OCI-LY7 (cell line): ENCODE measurements at regions not wholly inside any gene's neighbourhood (a gene's known extent, or its start where the extent isn't known, plus 50 kb on each side); places are given as distances from the start of the nearest gene placed in this dataset.

Source experiments
- BruUV-seq: library from RNA; stranded (reverse); fragments of 400-500 nt; replicated peaks from 2 replicates; lab custom pipeline; 2021; lab: Mats Ljungman, UMichigan
- CTCF ChIA-PET: fragments of 300-600 bp; sonication (Branson Sonifier 250); formaldehyde crosslinking; loops from one replicate; lab custom pipeline; 2022; ENCODE audit warnings: antibody characterized with exemption; ENCODE audit not compliant: unreplicated experiment; lab: Charles Lee
- POLR2A ChIA-PET: fragments of 300-600 bp; sonication (Branson Sonifier 250); formaldehyde crosslinking; loops from one replicate; lab custom pipeline; 2022; ENCODE audit warnings: antibody characterized with exemption; lab: Charles Lee
- DNase-seq: peaks from one replicate; pipeline ENCODE4 v3.0.0-alpha.2; 2015; ENCODE audit warnings: low spot score
- H2AFZ ChIP-seq: fragments of 200-600 bp; sonication (generic), shearing (Covaris generic); 2 replicates; pipeline ENCODE4 v1.6.1; 2014; ENCODE audit warnings: mild to moderate bottlenecking, antibody characterized with exemption, low read length, moderate library complexity
- H3K27ac ChIP-seq: fragments of 200-600 bp; sonication (generic); 2 replicates; pipeline ENCODE4 v1.5.1; 2014; ENCODE audit warnings: mixed run types, low read depth, mild to moderate bottlenecking, moderate library complexity, low read length, inconsistent platforms; ENCODE audit not compliant: poor library complexity, severe bottlenecking
- H3K36me3 ChIP-seq: fragments of 200-600 bp; sonication (generic); 2 replicates; pipeline ENCODE4 v1.6.1; 2014; ENCODE audit warnings: mild to moderate bottlenecking, antibody characterized with exemption, low read length, moderate library complexity, mixed read lengths; ENCODE audit not compliant: insufficient read depth
- H3K4me1 ChIP-seq: fragments of 200-600 bp; sonication (generic); 2 replicates; pipeline ENCODE4 v1.5.1; 2014; ENCODE audit warnings: mild to moderate bottlenecking, low read length; ENCODE audit not compliant: insufficient read depth, poor library complexity, severe bottlenecking
- H3K4me2 ChIP-seq: fragments of 200-600 bp; sonication (generic); 2 replicates; pipeline ENCODE4 v1.6.1; 2014; ENCODE audit warnings: mild to moderate bottlenecking, low read length
- H3K4me3 ChIP-seq: fragments of 200-600 bp; sonication (generic); 2 replicates; pipeline ENCODE4 v1.5.1; 2014; ENCODE audit warnings: mild to moderate bottlenecking, low read depth, low read length; ENCODE audit not compliant: poor library complexity, severe bottlenecking
- H3K79me2 ChIP-seq: fragments of 200-600 bp; sonication (generic); 2 replicates; pipeline ENCODE4 v1.6.1; 2016; ENCODE audit warnings: low read depth, mild to moderate bottlenecking, low read length, moderate library complexity, mixed read lengths; ENCODE audit not compliant: insufficient read depth
- H3K9me2 ChIP-seq: fragments of 200-600 bp; sonication (generic); 2 replicates; pipeline ENCODE4 v1.6.1; 2016; ENCODE audit warnings: mild to moderate bottlenecking, low read length, mixed read lengths; ENCODE audit not compliant: insufficient read depth
- H3K9me3 ChIP-seq: fragments of 200-600 bp; sonication (generic); 2 replicates; pipeline ENCODE4 v1.6.1; 2014; ENCODE audit warnings: mild to moderate bottlenecking, mixed run types, low read length, mixed read lengths
- H4K20me1 ChIP-seq: fragments of 200-600 bp; sonication (generic); 2 replicates; pipeline ENCODE4 v1.6.1; 2014; ENCODE audit warnings: mild to moderate bottlenecking, antibody characterized with exemption, low read length, moderate library complexity, mixed read lengths; ENCODE audit not compliant: insufficient read depth
- CTCF ChIP-seq: fragments of 200-600 bp; sonication (generic); conservative IDR thresholded peaks from 2 replicates; pipeline ENCODE4 v1.5.1; 2014; ENCODE audit warnings: mild to moderate bottlenecking, antibody characterized with exemption, low read length, moderate library complexity, mixed read lengths
- EZH2phosphoT487 ChIP-seq: fragments of 200-600 bp; sonication (generic); IDR thresholded peaks from 2 replicates; pipeline ENCODE4 v1.6.1; 2018; ENCODE audit warnings: low read depth, borderline replicate concordance, mild to moderate bottlenecking, mixed run types, antibody characterized with exemption, low read length, moderate library complexity, mixed read lengths
- intact Hi-C: fragments of 100-400 bp; cut with micrococcal nuclease; formaldehyde crosslinking; loops from one replicate; pipeline ENCODE4 v1.10.0; 2022; ENCODE audit not compliant: unreplicated experiment

- intact Hi-C loops, result no loop called here
- ChIA-PET POLR2A (interaction anchor here (1.7 kb wide), 1 partner anchor 9 kb away, joined by 3 read pairs; no protein-coding TSS in a partner anchor), CTCF (no interaction called here)
- H4K20me1 ChIP-seq, result no peaks in the 10 kb centered on the region
- H3K4me1 ChIP-seq, result no peaks in the 10 kb centered on the region
- no peaks in the 10 kb centered on the region for H3K36me3 ChIP-seq
- H3K4me3 ChIP-seq, result no peak overlapping the region
- H3K79me2 ChIP-seq, result no peaks in the 10 kb centered on the region
- no peak for TF ChIP-seq EZH2phosphoT487
- TF ChIP-seq CTCF, result no peak
- H3K4me2 ChIP-seq, result no peak overlapping the region
- H2AFZ ChIP-seq, result no peak overlapping the region
- H3K27ac ChIP-seq, result no peak overlapping the region
- no peaks in the 10 kb centered on the region for H3K9me3 ChIP-seq
- no TSS peak for BruUV-seq
- H3K9me2 ChIP-seq, result no peaks in the 10 kb centered on the region
- DNase-seq, result no peak
These were observed 164.6 kb downstream of the TNFSF13B start for GRCh38 chr13:108433976-108434755.

DNA sequence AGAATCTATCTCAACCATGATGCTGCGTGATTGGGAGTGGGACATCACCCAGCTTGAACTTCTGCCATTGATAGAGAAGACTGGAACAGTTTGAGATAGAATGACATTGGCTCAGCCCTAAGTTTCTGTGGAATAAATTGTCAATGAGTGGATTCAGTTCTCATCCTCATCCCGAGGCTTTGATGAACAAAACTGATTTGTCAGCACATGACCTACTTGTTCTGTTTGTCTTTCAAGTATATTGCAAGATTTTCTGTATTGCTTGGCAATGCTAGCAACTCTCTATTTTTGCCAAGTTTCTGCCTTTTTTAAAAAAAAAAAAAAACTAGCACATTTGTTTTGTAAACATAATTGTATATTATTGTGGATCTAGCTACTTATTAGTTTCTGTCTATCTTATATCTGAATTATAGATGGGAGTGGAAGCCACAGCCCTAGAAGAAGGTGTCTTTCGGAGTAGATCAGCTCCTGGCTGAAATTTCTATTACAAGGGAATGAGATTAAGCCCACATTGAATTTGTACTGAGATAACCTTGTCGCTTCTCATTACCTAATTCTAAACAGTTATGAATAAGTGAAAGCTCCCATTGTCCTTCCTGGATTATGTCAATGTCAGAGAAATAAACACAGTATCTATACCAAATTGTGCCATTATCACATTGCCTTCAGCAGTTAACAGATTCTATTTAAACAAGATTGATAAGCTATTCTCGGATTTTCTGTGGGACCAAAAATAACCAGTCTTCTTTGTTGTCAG, 166.1 kb downstream of the TNFSF13B start:
- DNase-seq, result no peak
- POLR2A ChIA-PET, result interaction anchor here (0.7 kb wide), 1 partner anchor 8 kb away, joined by 3 read pairs; no protein-coding TSS in a partner anchor
- no peaks in the 10 kb centered on the region for H3K4me1 ChIP-seq
- no peak overlapping the region for H3K27ac ChIP-seq
- TF ChIP-seq EZH2phosphoT487 (no peak), CTCF (no peak)
- no peaks in the 10 kb centered on the region for H3K36me3 ChIP-seq
- no peak overlapping the region for H3K4me3 ChIP-seq
- H3K4me2 ChIP-seq, result no peak overlapping the region
- no peaks in the 10 kb centered on the region for H4K20me1 ChIP-seq
- H2AFZ ChIP-seq, result no peak overlapping the region
- H3K9me2 ChIP-seq, result no peaks in the 10 kb centered on the region
- intact Hi-C loops, result no loop called here
- H3K79me2 ChIP-seq, result no peaks in the 10 kb centered on the region
- no TSS peak for BruUV-seq
- CTCF ChIA-PET, result no interaction called here
- no peaks in the 10 kb centered on the region for H3K9me3 ChIP-seq

GRCh38 chr13:108437496-108437895, 168.0 kb downstream of the TNFSF13B start:
- no peak overlapping the region for H2AFZ ChIP-seq
- no peaks in the 10 kb centered on the region for H3K36me3 ChIP-seq
- H4K20me1 ChIP-seq, result no peaks in the 10 kb centered on the region
- no peak overlapping the region for H3K27ac ChIP-seq
- no peak for TF ChIP-seq EZH2phosphoT487
- TF ChIP-seq CTCF, result no peak
- H3K4me1 ChIP-seq, result no peaks in the 10 kb centered on the region
- DNase-seq, result no peak
- CTCF ChIA-PET, result no interaction called here
- H3K9me2 ChIP-seq, result no peaks in the 10 kb centered on the region
- intact Hi-C loops, result no loop called here
- no peak overlapping the region for H3K4me2 ChIP-seq
- BruUV-seq, result no TSS peak
- H3K79me2 ChIP-seq, result no peaks in the 10 kb centered on the region
- no peak overlapping the region for H3K4me3 ChIP-seq
- no peaks in the 10 kb centered on the region for H3K9me3 ChIP-seq
- POLR2A ChIA-PET, result no interaction called here
